ENCODE measurements at regions not wholly inside any gene's neighbourhood (a gene's known extent, or its start where the extent isn't known, plus 50 kb on each side); places are given as distances from the start of the nearest gene placed in this dataset.

- TF ChIP-seq, protein P1, sequence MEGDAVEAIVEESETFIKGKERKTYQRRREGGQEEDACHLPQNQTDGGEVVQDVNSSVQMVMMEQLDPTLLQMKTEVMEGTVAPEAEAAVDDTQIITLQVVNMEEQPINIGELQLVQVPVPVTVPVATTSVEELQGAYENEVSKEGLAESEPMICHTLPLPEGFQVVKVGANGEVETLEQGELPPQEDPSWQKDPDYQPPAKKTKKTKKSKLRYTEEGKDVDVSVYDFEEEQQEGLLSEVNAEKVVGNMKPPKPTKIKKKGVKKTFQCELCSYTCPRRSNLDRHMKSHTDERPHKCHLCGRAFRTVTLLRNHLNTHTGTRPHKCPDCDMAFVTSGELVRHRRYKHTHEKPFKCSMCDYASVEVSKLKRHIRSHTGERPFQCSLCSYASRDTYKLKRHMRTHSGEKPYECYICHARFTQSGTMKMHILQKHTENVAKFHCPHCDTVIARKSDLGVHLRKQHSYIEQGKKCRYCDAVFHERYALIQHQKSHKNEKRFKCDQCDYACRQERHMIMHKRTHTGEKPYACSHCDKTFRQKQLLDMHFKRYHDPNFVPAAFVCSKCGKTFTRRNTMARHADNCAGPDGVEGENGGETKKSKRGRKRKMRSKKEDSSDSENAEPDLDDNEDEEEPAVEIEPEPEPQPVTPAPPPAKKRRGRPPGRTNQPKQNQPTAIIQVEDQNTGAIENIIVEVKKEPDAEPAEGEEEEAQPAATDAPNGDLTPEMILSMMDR (IDR thresholded peaks at IDR 0.05) = no peak
- TF ChIP-seq EP300 (IDR thresholded peaks at IDR 0.05) (no peak), POLR2A (IDR thresholded peaks at IDR 0.05) (no peak)
Measured at GRCh38 chr2:58664523-58665151, 423.5 kb upstream of the FANCL start.
